Fibroblast of lung (primary cell): ENCODE measurements at regions not wholly inside any gene's neighbourhood (a gene's known extent, or its start where the extent isn't known, plus 50 kb on each side); places are given as distances from the start of the nearest gene placed in this dataset.

Experiments
- DNase-seq, 2 donors: peaks; one replicate each; pipeline versions ENCODE4 v3.0.0 to v3.0.0-alpha.2; 2010; ENCODE audit warnings: low read depth in 2 of 2
- H2AFZ ChIP-seq: 2 replicates; pipeline ENCODE4 v1.5.1; 2012; ENCODE audit warnings: low read length, control low read depth, inconsistent platforms
- H3K27ac ChIP-seq: 2 replicates; pipeline ENCODE4 v1.5.1; 2011; ENCODE audit warnings: low read length, control low read depth; ENCODE audit not compliant: insufficient read depth
- H3K27me3 ChIP-seq: 2 replicates; pipeline ENCODE4 v1.5.1; 2011; ENCODE audit warnings: mild to moderate bottlenecking, low read length; ENCODE audit not compliant: control insufficient read depth, insufficient read depth
- H3K36me3 ChIP-seq: 2 replicates; pipeline ENCODE4 v1.5.1; 2011; ENCODE audit warnings: low read length; ENCODE audit not compliant: control insufficient read depth, insufficient read depth
- H3K4me1 ChIP-seq: 2 replicates; pipeline ENCODE4 v1.5.1; 2011; ENCODE audit warnings: low read length; ENCODE audit not compliant: control insufficient read depth, insufficient read depth; ENCODE audit errors: extremely low read depth
- H3K4me2 ChIP-seq: 2 replicates; pipeline ENCODE4 v1.5.1; 2011; ENCODE audit warnings: low read length, control low read depth; ENCODE audit not compliant: insufficient read depth; ENCODE audit errors: extremely low read depth
- H3K4me3 ChIP-seq, 4 experiments: fragments of 200-600 bp in 1 of 4; sonication (generic) in 1 of 4; replicated peaks in 1 of 4; 2 replicates each; pipeline ENCODE4 v1.5.1; 2011 to 2016; ENCODE audit warnings: low read length in 4 of 4, low read depth in 3 of 4, mild to moderate bottlenecking in 3 of 4, control low read depth in 2 of 4, inconsistent platforms in 1 of 4, mixed read lengths in 1 of 4; ENCODE audit not compliant: insufficient read depth in 1 of 4; ENCODE audit errors: control extremely low read depth in 1 of 4
- H3K79me2 ChIP-seq: 2 replicates; pipeline ENCODE4 v1.5.1; 2012; ENCODE audit warnings: mild to moderate bottlenecking, low read length, inconsistent platforms; ENCODE audit not compliant: control insufficient read depth, insufficient read depth
- H3K9ac ChIP-seq: 2 replicates; pipeline ENCODE4 v1.5.1; 2011; ENCODE audit warnings: mild to moderate bottlenecking, low read length, control low read depth; ENCODE audit not compliant: insufficient read depth
- H3K9me3 ChIP-seq: 2 replicates; pipeline ENCODE4 v1.5.1; 2012; ENCODE audit warnings: low read depth, low read length; ENCODE audit not compliant: control insufficient read depth, insufficient read depth
- H4K20me1 ChIP-seq: 2 replicates; pipeline ENCODE4 v1.5.1; 2011; ENCODE audit warnings: low read length; ENCODE audit not compliant: control insufficient read depth, insufficient read depth; ENCODE audit errors: extremely low read depth
- CTCF ChIP-seq, 2 donors: IDR thresholded peaks in 1 of 2; conservative IDR thresholded peaks in 1 of 2; 1 replicate in 1 of 2; 2 replicates in 1 of 2; pipeline ENCODE4 v1.5.1; 2011 to 2012; ENCODE audit warnings: low read length in 2 of 2, control low read depth in 1 of 2, inconsistent platforms in 1 of 2, low read depth in 1 of 2, mild to moderate bottlenecking in 1 of 2
- EZH2 ChIP-seq: IDR thresholded peaks from 2 replicates; pipeline ENCODE4 v1.5.1; 2012; ENCODE audit warnings: low read length, control low read depth, mild to moderate bottlenecking; ENCODE audit errors: missing control alignments

GRCh38 chr13:102487330-102487729 lies 85.5 kb upstream of the FGF14 start:
- Histone ChIP-seq H3K79me2 (no peaks in the 10 kb centered on the region), H4K20me1 (no peaks in the 10 kb centered on the region), H3K27me3 (no peaks in the 10 kb centered on the region), H3K4me2 (no peak overlapping the region), H3K9ac (no peak overlapping the region), H3K4me1 (no peaks in the 10 kb centered on the region), H3K4me3 (no peak overlapping the region), H3K9me3 (no peaks in the 10 kb centered on the region), H2AFZ (no peak overlapping the region), H3K27ac (no peak overlapping the region), H3K36me3 (no peaks in the 10 kb centered on the region)
- DNase-seq: no peak
- TF ChIP-seq EZH2 (no peak), CTCF (conservative IDR thresholded peaks at IDR 0.05 in 1 of 2, IDR thresholded peaks at IDR 0.05 in 1 of 2; ENCODE audit: low read depth in 1 of 2, low read length in 2 of 2) (no peak)

DNA sequence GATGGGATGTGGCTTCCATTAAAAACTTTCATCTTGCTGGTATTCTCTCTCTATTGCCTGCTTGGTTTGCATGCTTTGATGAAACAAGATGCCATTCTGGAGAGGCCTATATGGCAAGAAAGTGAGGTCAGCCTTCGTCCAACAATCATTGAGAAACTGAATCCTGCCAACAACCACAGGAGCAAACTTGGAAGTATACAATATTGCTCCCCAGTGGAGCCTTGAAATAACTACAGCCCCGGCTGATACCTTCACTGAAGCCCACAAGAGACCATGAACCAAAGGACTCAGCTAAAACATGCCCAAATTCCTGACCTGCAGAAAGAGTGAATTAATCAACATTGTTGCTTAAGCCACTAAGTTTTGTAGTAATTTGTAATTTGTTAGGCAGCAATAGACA lies 82.5 kb upstream of the FGF14 start:
- DNase-seq: peak; percentile 2 to 40
- H3K36me3 ChIP-seq: no peaks in the 10 kb centered on the region
- H4K20me1 ChIP-seq: no peaks in the 10 kb centered on the region
- no peak overlapping the region for H3K9ac ChIP-seq
- H3K27ac ChIP-seq: no peak overlapping the region
- no peak overlapping the region for H3K4me3 ChIP-seq
- H3K79me2 ChIP-seq: no peaks in the 10 kb centered on the region
- H3K9me3 ChIP-seq: no peaks in the 10 kb centered on the region
- no peak overlapping the region for H3K4me2 ChIP-seq
- H3K27me3 ChIP-seq: no peaks in the 10 kb centered on the region
- no peak overlapping the region for H2AFZ ChIP-seq
- TF ChIP-seq CTCF (conservative IDR thresholded peaks at IDR 0.05 in 1 of 2, IDR thresholded peaks at IDR 0.05 in 1 of 2; ENCODE audit: low read depth in 1 of 2, low read length in 2 of 2) (peak; percentile 29 to 48), EZH2 (no peak)
- H3K4me1 ChIP-seq: no peaks in the 10 kb centered on the region

- no peak overlapping the region for H3K4me3 ChIP-seq
- H3K4me1 ChIP-seq: no peaks in the 10 kb centered on the region
- no peaks in the 10 kb centered on the region for H3K9me3 ChIP-seq
- DNase-seq: no peak
- TF ChIP-seq EZH2 (no peak), CTCF (conservative IDR thresholded peaks at IDR 0.05 in 1 of 2, IDR thresholded peaks at IDR 0.05 in 1 of 2; ENCODE audit: low read depth in 1 of 2, low read length in 2 of 2) (no peak)
- no peaks in the 10 kb centered on the region for H3K36me3 ChIP-seq
- H3K27me3 ChIP-seq: no peaks in the 10 kb centered on the region
- no peak overlapping the region for H2AFZ ChIP-seq
- no peaks in the 10 kb centered on the region for H4K20me1 ChIP-seq
- no peak overlapping the region for H3K4me2 ChIP-seq
- no peak overlapping the region for H3K27ac ChIP-seq
- no peak overlapping the region for H3K9ac ChIP-seq
- no peaks in the 10 kb centered on the region for H3K79me2 ChIP-seq
Observed at GRCh38 chr13:102472650-102473049, 70.8 kb upstream of the FGF14 start.
